NCI-H524 (cell line): ENCODE measurements at regions not wholly inside any gene's neighbourhood (a gene's known extent, or its start where the extent isn't known, plus 50 kb on each side); places are given as distances from the start of the nearest gene placed in this dataset.
A peak's percentile ranks its signal among the peaks of the same experiment; 100 is the strongest.

Source experiments
- DNase-seq, 2 experiments: peaks; one replicate each; lab custom pipeline; 2025; lab: John Stamatoyannopoulos, UW

DNA sequence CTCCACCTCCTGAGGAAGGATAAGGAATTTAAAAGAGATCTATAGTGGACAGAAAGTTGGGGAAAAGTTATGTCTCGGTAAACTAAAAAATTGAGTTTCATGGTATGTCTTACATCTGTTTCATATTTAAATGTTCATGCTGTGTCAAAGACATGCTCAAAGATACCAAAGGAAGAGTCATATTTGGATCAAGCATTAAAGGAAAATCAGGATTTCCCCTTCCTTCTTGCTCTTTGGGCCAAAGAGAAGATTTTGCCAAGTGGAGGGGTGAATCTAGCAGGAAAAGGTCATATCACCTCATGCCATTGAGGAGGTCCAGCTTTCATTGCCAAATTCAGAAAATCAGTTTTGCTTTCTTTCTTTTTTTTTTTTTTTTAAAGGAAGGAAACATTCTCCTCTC lies 192.4 kb downstream of the OGFRL1 start:
- no peak for DNase-seq

- DNase-seq = no peak
Observed at GRCh38 chr6:71481801-71482200, 193.2 kb downstream of the OGFRL1 start.

- DNase-seq = peak; percentile 22 to 23
Observed at GRCh38 chr6:71482742-71483141, 194.1 kb downstream of the OGFRL1 start.

DNA sequence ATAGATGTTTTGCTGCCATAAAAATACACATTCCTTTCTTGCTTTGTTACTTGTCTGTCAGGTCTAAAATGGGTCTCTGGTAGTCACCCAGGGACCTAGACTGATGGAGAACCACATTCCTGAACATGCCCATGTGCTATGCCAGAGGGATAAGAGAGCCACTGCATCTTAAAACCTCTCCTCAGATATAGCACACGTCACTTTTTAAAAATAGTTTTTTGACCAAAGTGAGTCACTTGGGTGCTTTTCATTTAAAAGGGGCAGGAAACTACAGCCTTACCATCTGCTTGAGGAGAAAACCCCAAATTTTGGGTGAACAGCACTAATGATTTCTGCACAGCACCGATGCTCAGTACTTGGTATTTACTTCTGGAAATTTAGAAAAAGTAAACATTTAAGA lies 197.8 kb downstream of the OGFRL1 start:
- no peak for DNase-seq

DNA sequence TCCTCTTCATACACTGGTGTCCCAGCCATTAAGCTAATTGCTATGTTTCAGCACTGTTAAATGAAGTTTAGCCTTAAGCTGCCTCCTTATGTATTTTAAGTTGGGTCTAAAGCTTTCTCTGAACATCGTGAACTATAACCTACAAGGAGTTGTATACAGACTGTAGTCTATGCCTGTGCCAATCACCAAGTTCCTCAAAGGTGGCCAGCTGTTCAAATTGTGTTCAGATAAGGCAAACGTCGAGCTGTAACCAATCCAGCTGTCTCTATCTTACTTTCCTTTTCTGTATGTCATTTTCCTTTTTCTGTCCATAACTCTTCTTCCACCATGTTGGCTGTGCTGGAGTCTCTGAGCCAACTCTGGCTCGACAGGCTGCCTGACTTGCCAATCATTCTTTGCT lies 199.6 kb downstream of the OGFRL1 start:
- no peak for DNase-seq

- no peak for DNase-seq
Observed at GRCh38 chr6:71489736-71490135, 201.1 kb downstream of the OGFRL1 start.

GRCh38 chr6:71490876-71491275 lies 202.3 kb downstream of the OGFRL1 start:
- no peak for DNase-seq

DNA sequence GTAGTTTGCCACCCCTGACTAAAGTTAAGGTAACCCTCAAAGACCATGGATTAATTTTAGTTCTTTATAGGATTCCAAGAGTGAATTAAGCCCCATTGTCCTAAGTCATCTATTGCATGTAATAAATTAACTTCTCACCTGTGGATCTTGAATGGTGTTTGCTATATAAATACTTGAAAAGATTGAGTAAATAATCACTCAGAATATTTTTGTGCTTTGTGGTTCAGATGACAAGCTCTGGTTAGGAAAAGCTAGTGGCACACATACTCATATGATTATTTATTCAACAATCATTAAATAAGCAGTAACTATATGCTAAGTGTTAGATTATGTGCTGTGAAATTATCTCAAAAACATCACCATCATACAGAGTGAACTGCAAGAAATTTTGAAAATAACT lies 203.2 kb downstream of the OGFRL1 start:
- DNase-seq = no peak

GRCh38 chr6:71492668-71493067 lies 204.1 kb downstream of the OGFRL1 start:
- no peak for DNase-seq

DNA sequence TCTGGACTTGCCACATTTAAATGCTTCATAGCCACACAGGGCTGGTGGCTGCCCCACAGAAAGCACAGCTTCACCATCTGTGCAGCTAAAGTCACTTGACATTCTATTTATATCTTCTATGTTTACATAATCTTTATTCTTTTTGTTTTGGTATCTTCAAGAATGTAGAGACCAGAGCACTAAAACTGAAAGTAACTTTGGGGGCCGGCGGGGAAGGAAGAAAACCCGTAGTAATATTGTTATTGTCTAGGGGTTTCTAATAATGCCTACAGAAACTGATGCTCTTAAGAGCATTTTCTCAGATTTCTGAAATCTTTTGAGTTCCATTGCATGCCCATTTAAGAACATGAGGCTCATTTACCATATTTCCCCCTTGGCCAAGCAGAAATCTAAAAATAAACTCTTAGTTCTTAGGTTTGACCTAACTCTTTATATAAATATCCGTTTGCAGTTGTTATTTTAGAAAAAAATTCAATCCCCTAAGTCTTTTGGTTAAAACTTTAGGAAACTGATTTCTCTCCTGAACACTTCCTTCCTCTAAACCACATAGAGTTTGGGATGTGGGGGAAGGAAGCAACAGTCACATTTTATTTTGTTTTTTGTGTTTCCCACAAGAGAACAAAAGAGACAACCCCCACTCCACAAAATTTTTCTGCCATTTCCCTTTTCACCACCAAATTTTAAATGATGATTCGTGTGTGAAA lies 207.6 kb downstream of the OGFRL1 start:
- DNase-seq = no peak

- no peak for DNase-seq
Observed at GRCh38 chr6:71496722-71497033, 208.1 kb downstream of the OGFRL1 start.

- DNase-seq = no peak
Observed at GRCh38 chr6:71498638-71499037, 210.0 kb downstream of the OGFRL1 start.

DNA sequence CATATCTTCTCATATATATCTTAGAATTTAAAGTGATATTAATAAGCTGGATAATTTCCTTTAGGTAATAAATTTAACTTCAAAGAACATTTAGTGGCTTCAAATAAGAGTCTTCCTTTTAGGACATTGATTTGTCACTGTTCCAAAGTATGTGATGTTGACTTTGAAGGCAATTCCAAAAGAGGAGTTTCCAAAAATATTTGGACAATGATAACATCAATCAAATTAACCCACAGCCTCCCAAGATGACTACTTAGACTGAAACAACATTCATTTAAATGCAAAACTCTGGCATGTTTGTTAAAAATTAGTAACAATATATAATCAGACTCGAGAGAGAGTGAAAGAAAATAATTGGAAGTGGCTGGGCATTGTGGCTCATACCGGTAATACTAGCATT lies 211.1 kb downstream of the OGFRL1 start:
- DNase-seq = no peak

GRCh38 chr6:71502168-71502567 lies 213.6 kb downstream of the OGFRL1 start:
- DNase-seq = no peak

DNA sequence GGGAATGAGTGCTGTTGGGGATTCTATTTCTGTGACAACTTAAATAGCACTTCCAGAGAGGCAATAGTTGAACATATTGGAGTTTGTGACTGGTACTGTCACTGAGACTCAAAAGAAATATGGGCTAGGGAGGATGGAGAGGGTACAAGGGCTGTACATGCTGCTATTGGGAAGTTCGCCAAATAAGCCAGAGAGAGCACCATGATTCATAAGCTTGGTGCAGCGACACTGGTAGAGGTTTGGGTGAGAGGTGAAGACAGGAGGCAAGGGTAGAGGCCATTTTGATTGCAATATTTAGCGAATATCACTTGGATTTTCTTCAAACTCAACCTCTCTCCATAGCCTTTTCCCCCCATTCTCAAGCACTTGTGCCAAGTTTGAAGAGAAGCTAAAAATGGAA lies 214.3 kb downstream of the OGFRL1 start:
- no peak for DNase-seq

DNA sequence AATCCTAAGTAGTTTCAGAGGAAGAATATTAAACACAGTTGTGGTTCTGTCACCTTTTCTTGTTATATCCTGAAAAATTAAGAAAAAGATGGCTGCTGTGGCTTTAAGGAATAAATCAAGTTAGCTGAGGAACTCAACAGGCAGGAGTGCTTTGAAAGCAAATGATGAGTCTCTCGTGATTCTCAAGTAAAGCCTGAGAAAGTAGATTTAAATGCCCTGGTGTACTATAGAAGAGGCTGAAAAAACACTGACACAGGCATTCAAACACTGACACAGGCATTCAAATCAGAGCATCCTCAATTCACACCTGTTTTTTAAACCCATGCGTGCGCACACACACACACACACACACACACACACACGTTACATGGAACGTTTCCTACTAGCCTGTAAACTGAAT lies 218.6 kb downstream of the OGFRL1 start:
- no peak for DNase-seq

GRCh38 chr6:71509191-71510005 lies 220.8 kb downstream of the OGFRL1 start:
- DNase-seq = peak in 1 of 2 experiments; percentile 18

GRCh38 chr6:71510057-71510713 lies 221.6 kb downstream of the OGFRL1 start:
- peak in 1 of 2 experiments; percentile 33 for DNase-seq

GRCh38 chr6:71510856-71511255 lies 222.2 kb downstream of the OGFRL1 start:
- DNase-seq = no peak

DNA sequence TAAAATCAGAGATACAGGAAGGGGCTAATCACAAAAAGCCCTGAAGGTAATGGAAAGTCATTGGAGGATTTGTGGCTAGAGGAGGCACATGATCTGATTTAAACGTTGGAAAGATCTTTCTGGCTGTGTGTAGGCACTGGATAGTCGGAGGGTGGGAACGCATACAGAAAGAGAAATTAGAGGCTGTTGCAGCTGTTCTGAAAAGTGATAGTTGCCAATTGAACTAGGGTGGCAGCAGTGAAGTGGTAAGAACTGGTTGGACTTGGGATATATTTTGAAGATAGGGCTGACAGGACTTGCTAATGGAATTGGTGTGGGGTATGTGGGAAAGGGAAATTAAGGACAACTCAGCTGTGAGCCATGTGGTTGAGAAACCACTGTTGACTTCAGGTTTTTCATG lies 223.6 kb downstream of the OGFRL1 start:
- DNase-seq = no peak

DNA sequence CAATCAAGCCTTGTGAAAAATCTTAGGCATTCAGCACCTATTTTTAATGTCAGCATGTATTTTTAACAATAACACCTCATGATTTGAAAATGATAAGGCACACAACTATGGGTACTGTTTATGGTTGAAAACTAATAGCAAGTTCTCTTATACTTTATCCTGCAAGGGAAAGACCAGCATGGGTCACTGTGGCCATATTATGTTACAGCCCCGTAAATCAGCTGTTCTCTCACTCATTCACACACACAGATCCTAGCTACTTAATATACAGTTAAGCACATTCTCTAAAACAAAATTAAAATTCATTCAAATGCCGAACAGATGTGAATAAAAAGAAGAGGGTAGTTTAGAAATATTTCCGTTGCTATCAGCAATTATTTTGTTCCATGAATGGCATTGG lies 224.4 kb downstream of the OGFRL1 start:
- DNase-seq = no peak

GRCh38 chr6:71523548-71523947 lies 234.9 kb downstream of the OGFRL1 start:
- DNase-seq = no peak

- no peak for DNase-seq
Observed at GRCh38 chr6:71524201-71524600, 235.6 kb downstream of the OGFRL1 start.
